HG03103 (cell line): ENCODE measurements at regions not wholly inside any gene's neighbourhood (a gene's known extent, or its start where the extent isn't known, plus 50 kb on each side); places are given as distances from the start of the nearest gene placed in this dataset.
"Not testable (repeated sequence)": the region's sequence is repeated elsewhere in the genome, so short reads cannot be mapped to it uniquely, and the experiment has no call there.

ENCODE experiments used
- ATAC-seq: cut with Tn5 transposase; IDR thresholded peaks from one replicate; pipeline ENCODE4 v1.9.1; 2021; ENCODE audit warnings: low read depth; ENCODE audit not compliant: unreplicated experiment

GRCh38 chr5:106113922-106114321 lies 1556.8 kb downstream of the EFNA5 start:
- ATAC-seq: no peak

GRCh38 chr5:106106384-106106783 lies 1564.4 kb downstream of the EFNA5 start:
- no peak for ATAC-seq

GRCh38 chr5:106097340-106097739 lies 1573.4 kb downstream of the EFNA5 start:
- ATAC-seq: no peak

DNA sequence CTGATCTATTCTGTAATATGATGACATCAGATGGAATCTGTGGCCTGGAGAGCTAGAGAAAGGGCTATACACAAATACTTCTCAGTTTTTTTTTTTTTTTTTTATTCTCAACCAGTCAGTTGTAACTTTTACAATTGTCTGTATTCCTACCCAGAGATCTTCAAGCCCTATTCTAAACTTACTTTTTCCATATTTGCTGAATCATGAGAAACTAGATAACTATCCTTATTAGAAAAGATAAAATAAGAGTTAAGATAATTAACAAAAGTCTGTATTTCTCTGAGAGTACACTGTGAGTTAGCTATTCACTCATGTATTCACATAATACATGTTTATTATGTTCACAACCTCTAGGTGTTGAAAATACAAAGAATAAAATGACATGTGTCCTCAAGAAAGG lies 1575.9 kb downstream of the EFNA5 start:
- no peak for ATAC-seq

DNA sequence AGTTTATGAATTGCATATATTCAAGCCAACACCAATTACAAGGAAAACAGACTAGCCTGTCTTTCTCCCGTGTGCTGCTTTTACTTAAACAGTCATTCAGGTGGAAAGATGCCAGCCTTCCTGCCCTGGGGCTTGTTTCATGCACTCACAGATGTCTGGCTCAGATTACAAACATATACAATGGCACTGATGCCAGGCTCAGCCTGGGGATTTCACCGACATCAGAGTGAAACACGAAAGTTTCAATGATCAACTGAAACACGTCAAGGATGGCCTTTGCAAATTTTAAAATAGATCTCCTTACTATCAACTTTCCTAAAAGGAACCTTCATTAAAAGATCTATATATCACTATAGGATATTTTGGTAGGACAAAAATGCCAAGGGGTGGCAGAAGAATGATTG lies 1576.5 kb downstream of the EFNA5 start:
- no peak for ATAC-seq

- ATAC-seq: no peak
These were observed 1577.6 kb downstream of the EFNA5 start for GRCh38 chr5:106093134-106093533.

- ATAC-seq: no peak
These were observed 1578.3 kb downstream of the EFNA5 start for GRCh38 chr5:106092455-106092854.

GRCh38 chr5:106089073-106089472 lies 1581.7 kb downstream of the EFNA5 start:
- ATAC-seq: no peak

DNA sequence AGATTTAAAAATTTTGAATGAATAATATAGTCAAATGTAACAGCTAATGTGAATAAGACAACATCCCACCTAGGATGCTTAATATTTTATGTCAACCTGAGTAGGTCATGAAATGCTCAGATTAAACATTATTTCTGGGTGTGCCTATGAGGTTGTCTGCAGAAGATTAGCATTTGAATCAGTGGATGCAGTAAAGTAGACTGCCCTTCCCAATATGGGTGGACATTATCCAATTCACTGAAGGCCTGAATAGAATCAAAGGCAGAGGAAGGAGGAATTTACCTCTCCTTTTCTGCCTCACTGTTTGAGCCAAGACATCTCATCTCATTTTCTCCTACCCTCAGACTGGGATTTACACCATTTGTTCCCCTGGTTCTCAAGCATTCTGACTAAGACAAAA lies 1582.3 kb downstream of the EFNA5 start:
- no peak for ATAC-seq

- no peak for ATAC-seq
These were observed 1584.4 kb downstream of the EFNA5 start for GRCh38 chr5:106086352-106086751.

- ATAC-seq: no peak
These were observed 1585.2 kb downstream of the EFNA5 start for GRCh38 chr5:106085556-106085955.

GRCh38 chr5:106085136-106085535 lies 1585.6 kb downstream of the EFNA5 start:
- ATAC-seq: no peak

GRCh38 chr5:106080535-106080934 lies 1590.2 kb downstream of the EFNA5 start:
- ATAC-seq: no peak

DNA sequence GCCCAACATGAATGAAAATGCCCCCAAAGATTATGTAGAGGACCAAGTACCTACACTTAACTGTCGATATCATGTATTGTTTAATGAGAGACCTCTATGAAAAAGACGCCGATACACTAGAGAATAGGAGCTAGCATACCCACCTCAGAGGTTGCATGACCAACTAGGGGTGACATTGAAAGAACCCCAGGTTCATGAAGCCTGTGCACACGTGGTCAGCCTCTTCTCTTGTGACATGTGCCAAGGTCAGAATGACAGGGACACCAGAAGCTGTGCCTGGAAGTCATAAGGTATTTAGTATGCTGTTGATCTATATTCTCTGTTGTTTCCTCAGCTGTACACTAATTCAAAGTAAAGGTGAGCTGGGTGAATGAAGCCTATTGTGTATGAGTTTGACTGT lies 1594.1 kb downstream of the EFNA5 start:
- no peak for ATAC-seq

GRCh38 chr5:106072208-106072607 lies 1598.5 kb downstream of the EFNA5 start:
- ATAC-seq: no peak

GRCh38 chr5:106047341-106047740 lies 1623.4 kb downstream of the EFNA5 start:
- no peak for ATAC-seq

- not testable (repeated sequence) for ATAC-seq
These were observed 1638.7 kb downstream of the EFNA5 start for GRCh38 chr5:106032069-106032468.

DNA sequence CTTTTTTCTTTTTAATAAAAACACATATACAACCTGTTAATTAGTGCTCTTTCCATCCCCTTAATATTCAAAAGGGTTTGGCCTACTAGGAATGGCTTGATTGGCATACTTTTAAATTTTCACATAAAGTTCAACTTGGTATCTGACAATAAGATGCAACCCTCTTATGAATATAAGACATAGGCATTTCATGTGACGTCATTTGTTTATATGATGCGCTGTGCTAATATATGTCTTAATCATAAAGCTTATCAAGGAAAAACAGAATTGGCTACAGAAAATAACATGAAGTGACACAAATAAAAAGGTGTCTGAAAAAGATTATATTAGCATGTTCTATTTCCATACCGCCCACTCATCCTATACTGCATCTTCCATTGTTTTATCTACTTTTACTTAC lies 1642.4 kb downstream of the EFNA5 start:
- ATAC-seq: no peak

GRCh38 chr5:106020894-106021293 lies 1649.8 kb downstream of the EFNA5 start:
- ATAC-seq: no peak

DNA sequence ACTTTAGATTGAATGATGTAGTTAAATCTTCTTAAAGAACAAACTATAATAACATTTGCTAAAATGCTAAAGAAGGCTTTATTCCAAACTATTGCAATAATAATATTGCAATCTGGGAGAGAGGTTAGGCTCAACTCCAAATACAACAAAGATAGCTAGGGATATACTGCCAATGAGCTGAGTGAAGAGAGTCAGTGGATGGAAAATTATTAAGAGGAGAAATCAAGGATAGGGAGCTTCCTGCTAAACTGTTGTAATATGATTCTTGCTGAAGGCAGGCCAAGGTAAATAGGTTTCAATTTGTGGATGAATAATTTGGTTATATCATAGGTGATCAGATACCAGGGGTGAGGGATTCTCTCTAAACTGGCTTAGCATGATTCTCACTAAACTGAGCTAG lies 1651.5 kb downstream of the EFNA5 start:
- no peak for ATAC-seq

- ATAC-seq: no peak
These were observed 1653.4 kb downstream of the EFNA5 start for GRCh38 chr5:106017243-106017857.

- no peak for ATAC-seq
These were observed 1656.5 kb downstream of the EFNA5 start for GRCh38 chr5:106014262-106014661.

GRCh38 chr5:106006242-106006641 lies 1664.5 kb downstream of the EFNA5 start:
- ATAC-seq: no peak
